Neural crest cell (in vitro differentiated cells): ENCODE measurements at regions not wholly inside any gene's neighbourhood (a gene's known extent, or its start where the extent isn't known, plus 50 kb on each side); places are given as distances from the start of the nearest gene placed in this dataset.

ENCODE experiments used
- DNase-seq: peaks from one replicate; pipeline ENCODE4 v3.0.0; 2021; ENCODE audit warnings: low read depth, mixed read lengths, low spot score
- H3K27ac Mint-ChIP-seq: one replicate; pipeline ENCODE4 v1.8.0; 2021; ENCODE audit warnings: mild to moderate bottlenecking, mixed read lengths; ENCODE audit not compliant: unreplicated experiment
- H3K27me3 Mint-ChIP-seq: 2 replicates; pipeline ENCODE4 v1.8.0; 2021; ENCODE audit warnings: low read depth, mild to moderate bottlenecking, mixed read lengths
- H3K36me3 Mint-ChIP-seq: 2 replicates; pipeline ENCODE4 v1.8.0; 2021; ENCODE audit warnings: low read depth, mild to moderate bottlenecking, mixed read lengths
- H3K4me1 Mint-ChIP-seq: 2 replicates; pipeline ENCODE4 v1.8.0; 2021; ENCODE audit warnings: mixed read lengths
- H3K4me3 Mint-ChIP-seq: one replicate; pipeline ENCODE4 v1.8.0; 2021; ENCODE audit warnings: mild to moderate bottlenecking, mixed read lengths
- H3K9me3 Mint-ChIP-seq: 2 replicates; pipeline ENCODE4 v1.8.0; 2021; ENCODE audit warnings: mixed read lengths
- CTCF ChIP-seq: fragments of 200-600 bp; sonication (generic); conservative IDR thresholded peaks from 2 replicates; pipeline ENCODE4 v1.5.0; 2021; ENCODE audit warnings: antibody characterized with exemption, mild to moderate bottlenecking

- no peak overlapping the region for H3K4me3 Mint-ChIP-seq
- no peaks in the 10 kb centered on the region for H3K36me3 Mint-ChIP-seq
- no peak for DNase-seq
- no peak overlapping the region for H3K27ac Mint-ChIP-seq
- H3K4me1 Mint-ChIP-seq, result no peaks in the 10 kb centered on the region
- TF ChIP-seq CTCF, result no peak
- H3K9me3 Mint-ChIP-seq, result no peaks in the 10 kb centered on the region
- no peaks in the 10 kb centered on the region for H3K27me3 Mint-ChIP-seq
Measured at GRCh38 chr6:145400508-145400907, 334.8 kb downstream of the EPM2A start.

GRCh38 chr6:145405006-145405551, 330.2 kb downstream of the EPM2A start:
- Mint-ChIP-seq H3K27me3 (no peaks in the 10 kb centered on the region), H3K9me3 (no peaks in the 10 kb centered on the region), H3K4me1 (no peaks in the 10 kb centered on the region), H3K27ac (no peak overlapping the region), H3K36me3 (no peaks in the 10 kb centered on the region), H3K4me3 (no peak overlapping the region)
- no peak for TF ChIP-seq CTCF
- DNase-seq, result no peak

- H3K27me3 Mint-ChIP-seq, result no peaks in the 10 kb centered on the region
- DNase-seq, result no peak
- no peaks in the 10 kb centered on the region for H3K4me1 Mint-ChIP-seq
- no peak overlapping the region for H3K27ac Mint-ChIP-seq
- no peak for TF ChIP-seq CTCF
- no peak overlapping the region for H3K4me3 Mint-ChIP-seq
- no peaks in the 10 kb centered on the region for H3K9me3 Mint-ChIP-seq
- no peaks in the 10 kb centered on the region for H3K36me3 Mint-ChIP-seq
Measured at GRCh38 chr6:145406783-145407182, 328.5 kb downstream of the EPM2A start.

GRCh38 chr6:145415616-145416015, 319.7 kb downstream of the EPM2A start:
- no peaks in the 10 kb centered on the region for H3K36me3 Mint-ChIP-seq
- no peaks in the 10 kb centered on the region for H3K9me3 Mint-ChIP-seq
- DNase-seq, result no peak
- no peak overlapping the region for H3K4me3 Mint-ChIP-seq
- no peak for TF ChIP-seq CTCF
- H3K27ac Mint-ChIP-seq, result no peak overlapping the region
- no peaks in the 10 kb centered on the region for H3K4me1 Mint-ChIP-seq
- H3K27me3 Mint-ChIP-seq, result no peaks in the 10 kb centered on the region

GRCh38 chr6:145420599-145420998, 314.7 kb downstream of the EPM2A start:
- no peaks in the 10 kb centered on the region for H3K9me3 Mint-ChIP-seq
- H3K36me3 Mint-ChIP-seq, result no peaks in the 10 kb centered on the region
- H3K27me3 Mint-ChIP-seq, result no peaks in the 10 kb centered on the region
- H3K27ac Mint-ChIP-seq, result no peak overlapping the region
- no peak overlapping the region for H3K4me3 Mint-ChIP-seq
- DNase-seq, result no peak
- H3K4me1 Mint-ChIP-seq, result no peaks in the 10 kb centered on the region
- TF ChIP-seq CTCF, result no peak

GRCh38 chr6:145423936-145424335, 311.4 kb downstream of the EPM2A start:
- DNase-seq, result no peak
- no peak overlapping the region for H3K27ac Mint-ChIP-seq
- no peaks in the 10 kb centered on the region for H3K36me3 Mint-ChIP-seq
- no peak overlapping the region for H3K4me3 Mint-ChIP-seq
- peaks cover 7% of the 10 kb centered on the region for H3K4me1 Mint-ChIP-seq
- no peaks in the 10 kb centered on the region for H3K27me3 Mint-ChIP-seq
- H3K9me3 Mint-ChIP-seq, result no peaks in the 10 kb centered on the region
- no peak for TF ChIP-seq CTCF
